ENCODE measurements at regions not wholly inside any gene's neighbourhood (a gene's known extent, or its start where the extent isn't known, plus 50 kb on each side); places are given as distances from the start of the nearest gene placed in this dataset.

DNA sequence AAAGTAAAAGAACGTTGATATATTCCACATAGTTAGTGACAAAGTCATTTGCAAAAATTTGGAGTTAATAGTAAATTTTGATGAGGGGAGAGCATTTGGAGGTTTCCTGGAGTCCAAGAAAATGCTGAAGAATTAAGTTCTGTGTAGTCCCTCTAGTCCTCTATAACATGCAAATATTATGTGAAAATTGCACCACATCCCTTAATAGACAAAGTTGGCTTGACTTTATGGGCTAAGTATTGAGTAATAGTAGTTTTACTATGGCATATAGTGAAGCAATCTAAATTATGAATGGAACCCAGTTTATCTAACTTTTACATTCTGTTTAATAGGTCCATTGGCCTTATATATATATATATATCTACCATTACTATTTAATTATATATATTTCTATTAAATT is 66.4 kb upstream of the DCN start:
- TF ChIP-seq, protein P1, sequence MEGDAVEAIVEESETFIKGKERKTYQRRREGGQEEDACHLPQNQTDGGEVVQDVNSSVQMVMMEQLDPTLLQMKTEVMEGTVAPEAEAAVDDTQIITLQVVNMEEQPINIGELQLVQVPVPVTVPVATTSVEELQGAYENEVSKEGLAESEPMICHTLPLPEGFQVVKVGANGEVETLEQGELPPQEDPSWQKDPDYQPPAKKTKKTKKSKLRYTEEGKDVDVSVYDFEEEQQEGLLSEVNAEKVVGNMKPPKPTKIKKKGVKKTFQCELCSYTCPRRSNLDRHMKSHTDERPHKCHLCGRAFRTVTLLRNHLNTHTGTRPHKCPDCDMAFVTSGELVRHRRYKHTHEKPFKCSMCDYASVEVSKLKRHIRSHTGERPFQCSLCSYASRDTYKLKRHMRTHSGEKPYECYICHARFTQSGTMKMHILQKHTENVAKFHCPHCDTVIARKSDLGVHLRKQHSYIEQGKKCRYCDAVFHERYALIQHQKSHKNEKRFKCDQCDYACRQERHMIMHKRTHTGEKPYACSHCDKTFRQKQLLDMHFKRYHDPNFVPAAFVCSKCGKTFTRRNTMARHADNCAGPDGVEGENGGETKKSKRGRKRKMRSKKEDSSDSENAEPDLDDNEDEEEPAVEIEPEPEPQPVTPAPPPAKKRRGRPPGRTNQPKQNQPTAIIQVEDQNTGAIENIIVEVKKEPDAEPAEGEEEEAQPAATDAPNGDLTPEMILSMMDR (IDR thresholded peaks at IDR 0.05), result no peak
- TF ChIP-seq POLR2A (IDR thresholded peaks at IDR 0.05) (no peak), POLR2AphosphoS5 (IDR thresholded peaks at IDR 0.05) (no peak)
